ENCODE measurements at regions not wholly inside any gene's neighbourhood (a gene's known extent, or its start where the extent isn't known, plus 50 kb on each side); places are given as distances from the start of the nearest gene placed in this dataset.

DNA sequence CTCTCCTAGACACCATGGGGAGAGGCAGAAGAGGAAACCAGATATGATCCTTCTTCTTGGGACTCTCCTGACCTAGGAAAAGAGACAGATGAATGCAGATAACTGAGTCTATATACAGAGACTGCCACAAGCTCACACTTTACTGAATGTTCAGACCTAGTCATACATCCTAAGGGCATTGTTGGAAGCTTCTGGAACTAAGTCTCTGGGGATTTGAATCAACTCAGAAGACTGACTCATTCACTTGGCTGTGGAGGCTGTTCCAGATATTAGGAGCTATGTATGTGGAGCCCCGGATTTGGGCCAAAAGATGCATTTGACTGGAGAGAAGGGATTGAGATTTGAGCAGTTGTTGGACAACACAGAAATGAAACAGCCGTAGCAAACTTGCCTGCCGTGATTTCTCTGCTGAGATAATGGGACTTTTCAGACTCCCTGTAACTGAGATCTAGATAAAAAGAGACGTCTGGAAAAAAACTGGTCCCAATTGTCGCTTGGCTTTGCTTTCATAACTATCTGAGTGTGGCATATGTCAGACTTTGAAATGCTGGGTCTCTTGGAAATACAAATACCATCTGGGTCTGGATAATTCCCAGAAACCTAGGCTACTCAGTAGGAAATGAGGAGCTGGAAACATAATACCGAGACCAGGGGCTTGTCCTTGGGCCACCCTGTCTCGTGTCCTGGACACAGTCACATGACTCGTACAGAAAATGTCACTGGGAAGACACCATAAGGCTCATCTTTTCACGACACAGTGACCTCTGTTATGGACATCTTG, 396.8 kb downstream of the NUAK1 start (continued):
- no peak for TF ChIP-seq SMAD5 (IDR thresholded peaks at IDR 0.05; ENCODE audit: low read depth)
- TF ChIP-seq RB1 (IDR thresholded peaks at IDR 0.05; ENCODE audit: borderline replicate concordance): no peak
- TF ChIP-seq WRNIP1 (IDR thresholded peaks at IDR 0.05; ENCODE audit: borderline replicate concordance, low read depth, low read length): no peak
- no peak for TF ChIP-seq BACH1 (IDR thresholded peaks at IDR 0.05; ENCODE audit: borderline replicate concordance)
- TF ChIP-seq SRF (IDR thresholded peaks at IDR 0.05; ENCODE audit: low read depth in 2 of 2, low read length in 2 of 2): no peak
- no peak for TF ChIP-seq NFXL1 (IDR thresholded peaks at IDR 0.05; ENCODE audit: borderline replicate concordance)
- TF ChIP-seq MEF2B (IDR thresholded peaks at IDR 0.05; ENCODE audit: partially characterized antibody, poor library complexity, severe bottlenecking): no peak
- TF ChIP-seq, protein P1, sequence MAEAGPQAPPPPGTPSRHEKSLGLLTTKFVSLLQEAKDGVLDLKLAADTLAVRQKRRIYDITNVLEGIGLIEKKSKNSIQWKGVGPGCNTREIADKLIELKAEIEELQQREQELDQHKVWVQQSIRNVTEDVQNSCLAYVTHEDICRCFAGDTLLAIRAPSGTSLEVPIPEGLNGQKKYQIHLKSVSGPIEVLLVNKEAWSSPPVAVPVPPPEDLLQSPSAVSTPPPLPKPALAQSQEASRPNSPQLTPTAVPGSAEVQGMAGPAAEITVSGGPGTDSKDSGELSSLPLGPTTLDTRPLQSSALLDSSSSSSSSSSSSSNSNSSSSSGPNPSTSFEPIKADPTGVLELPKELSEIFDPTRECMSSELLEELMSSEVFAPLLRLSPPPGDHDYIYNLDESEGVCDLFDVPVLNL (IDR thresholded peaks at IDR 0.05; ENCODE audit: low read depth, low read length): no peak
- no peak for TF ChIP-seq EP300 (IDR thresholded peaks at IDR 0.05; ENCODE audit: borderline replicate concordance in 1 of 2, control insufficient read depth in 1 of 2, low read depth in 2 of 2, low read length in 2 of 2)
- TF ChIP-seq, protein P2, sequence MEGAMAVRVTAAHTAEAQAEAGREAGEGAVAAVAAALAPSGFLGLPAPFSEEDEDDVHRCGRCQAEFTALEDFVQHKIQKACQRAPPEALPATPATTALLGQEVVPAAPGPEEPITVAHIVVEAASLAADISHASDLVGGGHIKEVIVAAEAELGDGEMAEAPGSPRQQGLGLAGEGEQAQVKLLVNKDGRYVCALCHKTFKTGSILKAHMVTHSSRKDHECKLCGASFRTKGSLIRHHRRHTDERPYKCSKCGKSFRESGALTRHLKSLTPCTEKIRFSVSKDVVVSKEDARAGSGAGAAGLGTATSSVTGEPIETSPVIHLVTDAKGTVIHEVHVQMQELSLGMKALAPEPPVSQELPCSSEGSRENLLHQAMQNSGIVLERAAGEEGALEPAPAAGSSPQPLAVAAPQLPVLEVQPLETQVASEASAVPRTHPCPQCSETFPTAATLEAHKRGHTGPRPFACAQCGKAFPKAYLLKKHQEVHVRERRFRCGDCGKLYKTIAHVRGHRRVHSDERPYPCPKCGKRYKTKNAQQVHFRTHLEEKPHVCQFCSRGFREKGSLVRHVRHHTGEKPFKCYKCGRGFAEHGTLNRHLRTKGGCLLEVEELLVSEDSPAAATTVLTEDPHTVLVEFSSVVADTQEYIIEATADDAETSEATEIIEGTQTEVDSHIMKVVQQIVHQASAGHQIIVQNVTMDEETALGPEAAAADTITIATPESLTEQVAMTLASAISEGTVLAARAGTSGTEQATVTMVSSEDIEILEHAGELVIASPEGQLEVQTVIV (IDR thresholded peaks at IDR 0.05; ENCODE audit: borderline replicate concordance, partially characterized antibody): no peak
